Urinary bladder (tissue), 3 donors: ENCODE measurements at regions not wholly inside any gene's neighbourhood (a gene's known extent, or its start where the extent isn't known, plus 50 kb on each side); places are given as distances from the start of the nearest gene placed in this dataset.
"Not testable (repeated sequence)": the region's sequence is repeated elsewhere in the genome, so short reads cannot be mapped to it uniquely, and the experiment has no call there.

ENCODE experiments used
- DNase-seq: peaks from one replicate; pipeline ENCODE4 v3.0.0-alpha.2; 2015; ENCODE audit errors: extremely low spot score
- H3K27ac ChIP-seq: one replicate; pipeline ENCODE4 v1.5.1; 2013; ENCODE audit warnings: low read depth, mild to moderate bottlenecking, moderate library complexity
- H3K36me3 ChIP-seq: one replicate; pipeline ENCODE4 v1.6.1; 2013; ENCODE audit warnings: mild to moderate bottlenecking, moderate library complexity; ENCODE audit not compliant: insufficient read depth
- H3K4me1 ChIP-seq: one replicate; pipeline ENCODE4 v1.6.1; 2013; ENCODE audit warnings: mild to moderate bottlenecking, moderate library complexity; ENCODE audit not compliant: insufficient read depth
- H3K4me3 ChIP-seq: one replicate; pipeline ENCODE4 v1.5.1; 2013; ENCODE audit warnings: low read depth, low read length
- WGBS: extraction: QIAGEN DNeasy Blood & Tissue Kit; methylation state at CpG from one replicate; pipeline ENCODE4 v1.1.7; 2013; 5-methylcytosine and 5-hydroxymethylcytosine counted together
- donor health status: healthy with polysubstance abuse.
- donor health status: healthy.

- DNase-seq: no peak
- Histone ChIP-seq H3K4me1 (no peaks in the 10 kb centered on the region), H3K36me3 (no peaks in the 10 kb centered on the region), H3K27ac (no peak overlapping the region), H3K4me3 (no peak overlapping the region)
- 71% methylated on average over 2 of the region's 2 CpGs for WGBS
These were observed 1386.5 kb downstream of the RPIA start for GRCh38 chr2:90077948-90078347.

- no peak overlapping the region for H3K4me3 ChIP-seq
- no peak for DNase-seq
- WGBS: 65% methylated on average over 5 of the region's 5 CpGs
- H3K27ac ChIP-seq: no peak overlapping the region
- no peaks in the 10 kb centered on the region for H3K4me1 ChIP-seq
- no peaks in the 10 kb centered on the region for H3K36me3 ChIP-seq
These were observed 1387.9 kb downstream of the RPIA start for GRCh38 chr2:90079374-90079773.

- not testable (repeated sequence) for H3K4me3 ChIP-seq, H3K36me3 ChIP-seq, DNase-seq, H3K27ac ChIP-seq, H3K4me1 ChIP-seq
- WGBS: 16% methylated on average over 2 of the region's 2 CpGs
These were observed 1396.3 kb downstream of the RPIA start for GRCh38 chr2:90087792-90088191.

GRCh38 chr2:90093571-90094270 lies 1402.2 kb downstream of the RPIA start:
- H3K4me3 ChIP-seq, DNase-seq, H3K27ac ChIP-seq, H3K36me3 ChIP-seq, H3K4me1 ChIP-seq: not testable (repeated sequence)
- WGBS: 63% methylated on average over 3 of the region's 4 CpGs

GRCh38 chr2:90097617-90098016 lies 1406.1 kb downstream of the RPIA start:
- not testable (repeated sequence) for DNase-seq, H3K27ac ChIP-seq, H3K36me3 ChIP-seq, H3K4me1 ChIP-seq, H3K4me3 ChIP-seq
- WGBS: 49% methylated on average over 4 of the region's 4 CpGs

- H3K4me3 ChIP-seq, DNase-seq, H3K4me1 ChIP-seq, H3K36me3 ChIP-seq, H3K27ac ChIP-seq: not testable (repeated sequence)
- 16% methylated on average over 4 of the region's 4 CpGs for WGBS
These were observed 1413.7 kb downstream of the RPIA start for GRCh38 chr2:90105142-90105541.

GRCh38 chr2:90123409-90123808 lies 1431.9 kb downstream of the RPIA start:
- H3K36me3 ChIP-seq, H3K27ac ChIP-seq, DNase-seq, H3K4me3 ChIP-seq, H3K4me1 ChIP-seq: not testable (repeated sequence)
- 52% methylated on average over 4 of the region's 4 CpGs for WGBS

- not testable (repeated sequence) for H3K36me3 ChIP-seq, DNase-seq, H3K4me3 ChIP-seq, H3K4me1 ChIP-seq, H3K27ac ChIP-seq
- 90% methylated on average over 1 of the region's 1 CpG for WGBS
These were observed 1447.6 kb downstream of the RPIA start for GRCh38 chr2:90139046-90139445.

- not testable (repeated sequence) for H3K27ac ChIP-seq, DNase-seq, H3K4me3 ChIP-seq, H3K36me3 ChIP-seq, H3K4me1 ChIP-seq
- 54% methylated on average over 5 of the region's 5 CpGs for WGBS
These were observed 1450.1 kb downstream of the RPIA start for GRCh38 chr2:90141558-90141957.

GRCh38 chr2:90151805-90152204 lies 1460.3 kb downstream of the RPIA start:
- H3K36me3 ChIP-seq, H3K4me3 ChIP-seq, DNase-seq, H3K4me1 ChIP-seq, H3K27ac ChIP-seq: not testable (repeated sequence)

GRCh38 chr2:90170978-90171377 lies 1479.5 kb downstream of the RPIA start:
- not testable (repeated sequence) for H3K36me3 ChIP-seq, DNase-seq, H3K4me1 ChIP-seq, H3K4me3 ChIP-seq, H3K27ac ChIP-seq
- 80% methylated on average over 1 of the region's 1 CpG for WGBS

GRCh38 chr2:90173081-90173480 lies 1481.6 kb downstream of the RPIA start:
- not testable (repeated sequence) for H3K4me1 ChIP-seq, DNase-seq, H3K36me3 ChIP-seq, H3K4me3 ChIP-seq, H3K27ac ChIP-seq
- 62% methylated on average over 2 of the region's 2 CpGs for WGBS

- not testable (repeated sequence) for H3K4me3 ChIP-seq, H3K27ac ChIP-seq, DNase-seq, H3K4me1 ChIP-seq, H3K36me3 ChIP-seq
- 47% methylated on average over 3 of the region's 3 CpGs for WGBS
These were observed 1488.1 kb downstream of the RPIA start for GRCh38 chr2:90179591-90179990.

- Histone ChIP-seq H3K4me3 (no peak overlapping the region), H3K4me1 (no peaks in the 10 kb centered on the region), H3K27ac (no peak overlapping the region), H3K36me3 (no peaks in the 10 kb centered on the region)
- WGBS: 37% methylated on average over 1 of the region's 1 CpG
- DNase-seq: no peak
These were observed 1516.1 kb downstream of the RPIA start for GRCh38 chr2:90207454-90208058.
